MM.1S (cell line): ENCODE measurements at regions not wholly inside any gene's neighbourhood (a gene's known extent, or its start where the extent isn't known, plus 50 kb on each side); places are given as distances from the start of the nearest gene placed in this dataset.
"Not testable (repeated sequence)": the region's sequence is repeated elsewhere in the genome, so short reads cannot be mapped to it uniquely, and the experiment has no call there.

Experiments
- DNase-seq: peaks from one replicate; pipeline ENCODE4 v3.0.0-alpha.2; 2015
- H2AFZ ChIP-seq: fragments of 300-600 bp; sonication (generic); 2 replicates; pipeline ENCODE4 v1.6.0; 2016; ENCODE audit warnings: antibody characterized with exemption, low read length
- H3F3A ChIP-seq: fragments of 300-600 bp; sonication (generic); 2 replicates; pipeline ENCODE4 v1.6.1; 2016; ENCODE audit warnings: mild to moderate bottlenecking, antibody characterized with exemption, low read length, moderate library complexity, mixed read lengths; ENCODE audit not compliant: insufficient read depth
- H3K27ac ChIP-seq: fragments of 300-600 bp; sonication (generic); 2 replicates; pipeline ENCODE4 v1.5.1; 2016; ENCODE audit warnings: mild to moderate bottlenecking, low read length
- H3K27me3 ChIP-seq: fragments of 300-600 bp; sonication (generic); replicated peaks from 2 replicates; pipeline ENCODE4 v1.6.0; 2016; ENCODE audit warnings: low read length; ENCODE audit not compliant: insufficient read depth
- H3K36me3 ChIP-seq: fragments of 300-600 bp; sonication (generic); replicated peaks from 2 replicates; pipeline ENCODE4 v1.6.1; 2016; ENCODE audit warnings: mild to moderate bottlenecking, low read length, mixed read lengths; ENCODE audit not compliant: insufficient read depth
- H3K4me1 ChIP-seq: fragments of 300-600 bp; sonication (generic); 2 replicates; pipeline ENCODE4 v1.6.1; 2016; ENCODE audit warnings: low read length, mixed read lengths
- H3K4me2 ChIP-seq: fragments of 300-600 bp; sonication (generic); 2 replicates; pipeline ENCODE4 v1.6.0; 2016; ENCODE audit warnings: low read depth, low read length
- H3K4me3 ChIP-seq: fragments of 300-600 bp; sonication (generic); 2 replicates; pipeline ENCODE4 v1.5.1; 2016; ENCODE audit warnings: low read length, mixed read lengths
- H3K79me2 ChIP-seq: fragments of 300-600 bp; sonication (generic); 2 replicates; pipeline ENCODE4 v1.6.1; 2016; ENCODE audit warnings: mixed run types, low read length, mixed read lengths
- H3K9ac ChIP-seq: fragments of 300-600 bp; sonication (generic); 2 replicates; pipeline ENCODE4 v1.6.1; 2016; ENCODE audit warnings: low read length, mixed read lengths
- H3K9me2 ChIP-seq: fragments of 300-600 bp; sonication (generic); replicated peaks from 2 replicates; pipeline ENCODE4 v1.6.1; 2016; ENCODE audit warnings: mild to moderate bottlenecking, low read length, mixed read lengths; ENCODE audit not compliant: insufficient read depth
- H3K9me3 ChIP-seq: fragments of 300-600 bp; sonication (generic); replicated peaks from 2 replicates; pipeline ENCODE4 v1.6.1; 2016; ENCODE audit warnings: mild to moderate bottlenecking, low read length, mixed read lengths; ENCODE audit not compliant: insufficient read depth
- H4K20me1 ChIP-seq: fragments of 300-600 bp; sonication (generic); 2 replicates; pipeline ENCODE4 v1.6.1; 2016; ENCODE audit warnings: mild to moderate bottlenecking, low read length, moderate library complexity, mixed read lengths; ENCODE audit not compliant: insufficient read depth
- EZH2 ChIP-seq: fragments of 300-600 bp; sonication (generic); optimal IDR thresholded peaks from 2 replicates; pipeline ENCODE3; 2017; ENCODE audit warnings: low read depth, mild to moderate bottlenecking, antibody characterized with exemption, low read length, mixed read lengths
- EZH2phosphoT487 ChIP-seq: fragments of 300-600 bp; sonication (generic); IDR thresholded peaks from 2 replicates; pipeline ENCODE4 v1.6.1; 2018; ENCODE audit warnings: antibody characterized with exemption, low read length
- TF ChIP-seq, protein P1 (sequence below): fragments of 300-600 bp; sonication (generic); IDR thresholded peaks from 2 replicates; pipeline ENCODE4 v1.5.1; 2016; ENCODE audit warnings: antibody characterized with exemption, low read length, mixed read lengths

DNA sequence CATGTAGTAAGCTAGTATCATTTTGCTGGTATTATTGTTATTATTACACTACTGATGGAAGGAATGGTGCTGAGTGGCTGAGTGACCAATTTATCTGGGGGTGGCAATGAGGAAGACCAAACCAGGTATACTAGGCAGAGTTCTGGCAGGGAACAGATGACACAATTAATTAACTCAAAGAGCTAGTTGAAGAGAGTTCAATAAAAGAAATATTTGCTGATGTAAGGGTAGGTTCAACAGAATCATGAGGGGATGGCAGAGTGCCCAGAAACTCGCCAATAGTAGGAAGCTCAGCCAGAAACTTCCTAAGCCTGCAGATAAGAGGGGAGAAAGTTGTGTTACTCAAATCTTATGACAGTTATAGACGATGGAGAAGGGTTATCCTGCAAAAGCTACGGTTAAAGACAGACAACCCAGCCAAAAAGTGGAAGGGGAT is 352.5 kb downstream of the KCNJ2 start:
- Histone ChIP-seq H3K9me2 (no peaks in the 10 kb centered on the region), H3K79me2 (no peaks in the 10 kb centered on the region), H3K4me1 (no peaks in the 10 kb centered on the region), H3F3A (no peaks in the 10 kb centered on the region), H3K9me3 (no peaks in the 10 kb centered on the region), H4K20me1 (no peaks in the 10 kb centered on the region), H3K27me3 (no peaks in the 10 kb centered on the region), H3K27ac (no peak overlapping the region), H3K9ac (no peak overlapping the region), H3K36me3 (no peaks in the 10 kb centered on the region), H3K4me2 (no peak overlapping the region), H2AFZ (no peak overlapping the region), H3K4me3 (no peak overlapping the region)
- DNase-seq: no peak
- TF ChIP-seq, protein P1, sequence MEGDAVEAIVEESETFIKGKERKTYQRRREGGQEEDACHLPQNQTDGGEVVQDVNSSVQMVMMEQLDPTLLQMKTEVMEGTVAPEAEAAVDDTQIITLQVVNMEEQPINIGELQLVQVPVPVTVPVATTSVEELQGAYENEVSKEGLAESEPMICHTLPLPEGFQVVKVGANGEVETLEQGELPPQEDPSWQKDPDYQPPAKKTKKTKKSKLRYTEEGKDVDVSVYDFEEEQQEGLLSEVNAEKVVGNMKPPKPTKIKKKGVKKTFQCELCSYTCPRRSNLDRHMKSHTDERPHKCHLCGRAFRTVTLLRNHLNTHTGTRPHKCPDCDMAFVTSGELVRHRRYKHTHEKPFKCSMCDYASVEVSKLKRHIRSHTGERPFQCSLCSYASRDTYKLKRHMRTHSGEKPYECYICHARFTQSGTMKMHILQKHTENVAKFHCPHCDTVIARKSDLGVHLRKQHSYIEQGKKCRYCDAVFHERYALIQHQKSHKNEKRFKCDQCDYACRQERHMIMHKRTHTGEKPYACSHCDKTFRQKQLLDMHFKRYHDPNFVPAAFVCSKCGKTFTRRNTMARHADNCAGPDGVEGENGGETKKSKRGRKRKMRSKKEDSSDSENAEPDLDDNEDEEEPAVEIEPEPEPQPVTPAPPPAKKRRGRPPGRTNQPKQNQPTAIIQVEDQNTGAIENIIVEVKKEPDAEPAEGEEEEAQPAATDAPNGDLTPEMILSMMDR: no peak
- TF ChIP-seq EZH2phosphoT487 (no peak), EZH2 (no peak)

DNA sequence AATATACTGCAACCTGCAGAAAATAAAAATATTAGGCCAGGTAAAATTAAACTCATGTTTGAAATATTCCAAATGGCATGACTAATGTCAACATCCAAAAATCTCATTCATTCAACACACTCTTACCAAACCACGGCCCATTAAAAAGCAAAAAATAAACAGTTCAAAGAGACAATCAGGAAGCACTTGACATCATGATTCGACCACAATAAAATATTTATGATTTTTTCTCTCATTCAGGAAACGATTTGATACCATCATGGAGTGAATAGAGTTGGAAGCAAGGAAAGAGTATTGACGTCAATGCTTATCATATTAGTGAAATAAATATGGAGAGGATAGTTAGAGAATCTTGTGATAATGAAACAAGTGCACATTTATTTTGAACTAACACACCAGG is 354.1 kb downstream of the KCNJ2 start:
- TF ChIP-seq EZH2: no peak
- TF ChIP-seq EZH2phosphoT487: no peak
- TF ChIP-seq, protein P1: no peak
- no peak for DNase-seq
- Histone ChIP-seq H3K36me3 (no peaks in the 10 kb centered on the region), H3K4me1 (no peaks in the 10 kb centered on the region), H3F3A (no peaks in the 10 kb centered on the region), H3K9me2 (no peaks in the 10 kb centered on the region), H2AFZ (no peak overlapping the region), H3K79me2 (no peaks in the 10 kb centered on the region), H4K20me1 (no peaks in the 10 kb centered on the region), H3K27ac (no peak overlapping the region), H3K4me3 (no peak overlapping the region), H3K4me2 (no peak overlapping the region), H3K9ac (no peak overlapping the region), H3K27me3 (no peaks in the 10 kb centered on the region), H3K9me3 (no peaks in the 10 kb centered on the region)

DNA sequence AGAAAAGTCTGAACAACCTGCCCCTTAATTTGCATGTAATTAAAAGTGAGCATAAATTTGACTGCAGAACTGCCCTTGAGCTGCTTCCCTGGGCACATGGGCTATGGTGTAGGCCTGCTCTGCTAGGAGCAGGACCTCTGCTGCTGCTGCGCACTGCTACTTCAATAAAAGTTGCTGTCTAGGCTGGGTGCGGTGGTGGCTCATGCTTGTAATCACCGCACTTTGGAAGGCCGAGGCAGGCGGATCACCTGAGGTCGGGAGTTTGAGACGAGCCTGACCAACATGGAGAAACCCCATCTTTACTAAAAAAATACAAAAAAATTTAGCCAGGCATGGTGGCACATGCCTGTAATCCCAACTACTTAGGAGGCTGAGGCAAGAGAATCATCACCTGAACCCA is 355.7 kb downstream of the KCNJ2 start:
- not testable (repeated sequence) for H3K36me3 ChIP-seq, H2AFZ ChIP-seq, H3K27ac ChIP-seq, DNase-seq, H3K4me3 ChIP-seq, H3K79me2 ChIP-seq, H3K9me3 ChIP-seq, H3K9ac ChIP-seq, H3F3A ChIP-seq, H3K4me1 ChIP-seq, H3K27me3 ChIP-seq, H3K4me2 ChIP-seq, H3K9me2 ChIP-seq, H4K20me1 ChIP-seq

DNA sequence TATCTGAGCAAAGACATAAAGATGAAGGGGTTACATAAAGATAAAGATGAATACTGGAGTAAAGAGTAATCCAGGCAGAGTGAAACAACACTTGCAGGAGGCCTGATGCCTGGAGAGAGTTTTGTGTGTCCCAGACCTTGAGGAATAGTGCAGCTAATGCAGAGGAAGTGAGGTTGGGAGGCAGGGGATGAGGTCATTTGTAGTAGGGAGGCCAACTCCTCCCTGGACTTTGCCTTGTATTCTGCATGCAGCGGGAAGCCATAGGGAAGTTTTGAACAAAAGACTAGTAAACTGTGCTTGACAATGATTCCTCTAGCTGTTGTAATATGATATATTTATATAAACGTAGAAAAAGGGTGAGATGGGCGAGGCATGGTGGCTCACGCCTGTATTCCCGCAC is 356.6 kb downstream of the KCNJ2 start:
- no peaks in the 10 kb centered on the region for H3K4me1 ChIP-seq
- H3K27ac ChIP-seq: no peak overlapping the region
- no peak overlapping the region for H3K4me3 ChIP-seq
- no peaks in the 10 kb centered on the region for H3K9me3 ChIP-seq
- no peaks in the 10 kb centered on the region for H3K79me2 ChIP-seq
- DNase-seq: no peak
- H2AFZ ChIP-seq: no peak overlapping the region
- TF ChIP-seq EZH2phosphoT487: no peak
- TF ChIP-seq, protein P1: no peak
- no peak for TF ChIP-seq EZH2
- no peak overlapping the region for H3K9ac ChIP-seq
- H4K20me1 ChIP-seq: no peaks in the 10 kb centered on the region
- H3K4me2 ChIP-seq: no peak overlapping the region
- no peaks in the 10 kb centered on the region for H3K36me3 ChIP-seq
- no peaks in the 10 kb centered on the region for H3F3A ChIP-seq
- no peaks in the 10 kb centered on the region for H3K27me3 ChIP-seq
- H3K9me2 ChIP-seq: no peaks in the 10 kb centered on the region
